ENCODE measurements at regions not wholly inside any gene's neighbourhood (a gene's known extent, or its start where the extent isn't known, plus 50 kb on each side); places are given as distances from the start of the nearest gene placed in this dataset.

DNA sequence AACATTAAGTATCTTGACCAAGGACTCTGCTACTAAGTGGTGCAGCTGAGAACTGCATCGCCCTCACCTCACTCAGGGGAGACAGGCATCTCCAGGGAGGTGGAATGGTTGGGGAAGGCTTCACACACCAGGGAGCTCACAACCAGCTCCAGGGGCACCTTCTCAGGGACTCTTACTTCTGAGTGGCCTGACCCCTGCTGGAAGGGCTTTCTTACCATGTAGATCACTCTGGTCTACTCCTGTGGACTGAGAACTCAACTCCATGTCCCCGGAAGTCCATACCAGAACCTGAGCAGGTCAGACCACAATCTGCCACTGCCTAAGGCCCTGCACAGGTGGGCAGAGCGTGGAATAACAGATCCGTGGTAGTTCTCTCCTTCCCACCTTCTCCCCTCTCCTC, 140.5 kb downstream of the TLE3 start:
- TF ChIP-seq, protein P1, sequence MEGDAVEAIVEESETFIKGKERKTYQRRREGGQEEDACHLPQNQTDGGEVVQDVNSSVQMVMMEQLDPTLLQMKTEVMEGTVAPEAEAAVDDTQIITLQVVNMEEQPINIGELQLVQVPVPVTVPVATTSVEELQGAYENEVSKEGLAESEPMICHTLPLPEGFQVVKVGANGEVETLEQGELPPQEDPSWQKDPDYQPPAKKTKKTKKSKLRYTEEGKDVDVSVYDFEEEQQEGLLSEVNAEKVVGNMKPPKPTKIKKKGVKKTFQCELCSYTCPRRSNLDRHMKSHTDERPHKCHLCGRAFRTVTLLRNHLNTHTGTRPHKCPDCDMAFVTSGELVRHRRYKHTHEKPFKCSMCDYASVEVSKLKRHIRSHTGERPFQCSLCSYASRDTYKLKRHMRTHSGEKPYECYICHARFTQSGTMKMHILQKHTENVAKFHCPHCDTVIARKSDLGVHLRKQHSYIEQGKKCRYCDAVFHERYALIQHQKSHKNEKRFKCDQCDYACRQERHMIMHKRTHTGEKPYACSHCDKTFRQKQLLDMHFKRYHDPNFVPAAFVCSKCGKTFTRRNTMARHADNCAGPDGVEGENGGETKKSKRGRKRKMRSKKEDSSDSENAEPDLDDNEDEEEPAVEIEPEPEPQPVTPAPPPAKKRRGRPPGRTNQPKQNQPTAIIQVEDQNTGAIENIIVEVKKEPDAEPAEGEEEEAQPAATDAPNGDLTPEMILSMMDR (conservative IDR thresholded peaks at IDR 0.05; ENCODE audit: low read depth, low read length), result no peak
- TF ChIP-seq, protein P2, sequence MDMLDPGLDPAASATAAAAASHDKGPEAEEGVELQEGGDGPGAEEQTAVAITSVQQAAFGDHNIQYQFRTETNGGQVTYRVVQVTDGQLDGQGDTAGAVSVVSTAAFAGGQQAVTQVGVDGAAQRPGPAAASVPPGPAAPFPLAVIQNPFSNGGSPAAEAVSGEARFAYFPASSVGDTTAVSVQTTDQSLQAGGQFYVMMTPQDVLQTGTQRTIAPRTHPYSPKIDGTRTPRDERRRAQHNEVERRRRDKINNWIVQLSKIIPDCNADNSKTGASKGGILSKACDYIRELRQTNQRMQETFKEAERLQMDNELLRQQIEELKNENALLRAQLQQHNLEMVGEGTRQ (IDR thresholded peaks at IDR 0.05; ENCODE audit: low read depth, low read length), result no peak
- TF ChIP-seq POLR2A (IDR thresholded peaks at IDR 0.05; ENCODE audit: low read depth, low read length) (no peak), MAZ (IDR thresholded peaks at IDR 0.05; ENCODE audit: borderline replicate concordance, low read depth, low read length) (no peak), FOS (IDR thresholded peaks at IDR 0.05; ENCODE audit: low read depth, low read length) (no peak), BHLHE40 (IDR thresholded peaks at IDR 0.05; ENCODE audit: low read depth, low read length) (no peak), RAD21 (IDR thresholded peaks at IDR 0.05; ENCODE audit: low read length) (no peak), RFX5 (IDR thresholded peaks at IDR 0.05; ENCODE audit: low read depth, low read length) (no peak), NFE2L2 (IDR thresholded peaks at IDR 0.05; ENCODE audit: low read depth, low read length) (no peak), RCOR1 (IDR thresholded peaks at IDR 0.05; ENCODE audit: insufficient replicate concordance, low read length) (no peak), SMC3 (IDR thresholded peaks at IDR 0.05; ENCODE audit: low read depth, low read length) (no peak), CHD1 (IDR thresholded peaks at IDR 0.05; ENCODE audit: low read depth, low read length) (no peak), MAFK (IDR thresholded peaks at IDR 0.05; ENCODE audit: low read depth, low read length) (no peak)
- TF ChIP-seq, protein P3, sequence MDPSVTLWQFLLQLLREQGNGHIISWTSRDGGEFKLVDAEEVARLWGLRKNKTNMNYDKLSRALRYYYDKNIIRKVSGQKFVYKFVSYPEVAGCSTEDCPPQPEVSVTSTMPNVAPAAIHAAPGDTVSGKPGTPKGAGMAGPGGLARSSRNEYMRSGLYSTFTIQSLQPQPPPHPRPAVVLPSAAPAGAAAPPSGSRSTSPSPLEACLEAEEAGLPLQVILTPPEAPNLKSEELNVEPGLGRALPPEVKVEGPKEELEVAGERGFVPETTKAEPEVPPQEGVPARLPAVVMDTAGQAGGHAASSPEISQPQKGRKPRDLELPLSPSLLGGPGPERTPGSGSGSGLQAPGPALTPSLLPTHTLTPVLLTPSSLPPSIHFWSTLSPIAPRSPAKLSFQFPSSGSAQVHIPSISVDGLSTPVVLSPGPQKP (IDR thresholded peaks at IDR 0.05; ENCODE audit: borderline replicate concordance, low read depth, low read length), result no peak
